ENCODE measurements at regions not wholly inside any gene's neighbourhood (a gene's known extent, or its start where the extent isn't known, plus 50 kb on each side); places are given as distances from the start of the nearest gene placed in this dataset.

DNA sequence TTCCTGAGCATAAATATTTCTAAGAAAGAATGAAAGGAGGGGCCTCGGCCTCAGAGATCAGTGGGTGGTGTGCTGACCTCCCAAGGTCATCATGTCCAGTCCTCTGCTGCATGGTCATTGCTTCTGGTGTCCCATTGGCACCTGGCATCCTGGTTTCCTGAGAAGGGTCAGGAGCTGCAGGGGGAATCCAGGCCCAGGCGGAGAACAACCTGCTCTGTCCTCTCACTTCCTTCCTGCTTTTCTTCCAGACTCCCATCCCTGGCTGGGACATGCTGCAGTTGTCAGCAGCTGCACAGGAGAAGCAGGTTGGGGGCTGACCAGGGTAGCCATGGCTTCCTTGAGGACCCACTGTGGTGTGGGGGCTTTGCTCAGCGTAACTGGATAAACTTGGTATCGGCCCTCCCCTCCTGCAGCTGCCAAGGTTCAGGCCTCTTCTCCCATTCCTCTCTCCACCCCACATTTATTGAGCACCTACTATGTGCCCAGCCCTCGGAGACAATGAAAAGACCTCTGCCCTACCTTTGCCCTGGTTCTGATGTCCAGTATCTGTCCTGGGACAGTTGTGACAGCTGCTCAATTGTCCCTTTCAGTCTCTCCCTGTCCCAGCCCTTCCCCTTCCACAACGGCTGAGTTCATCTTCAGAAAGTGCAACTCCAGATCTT is 155.2 kb downstream of the CEBPB start:
- ChIA-PET POLR2A (no interaction called here), CTCF (interaction anchor here (0.7 to 1.6 kb wide), 2 partner anchors 10 kb away, joined by 3 to 5 read pairs; no protein-coding TSS in a partner anchor)
- H3K4me3 ChIP-seq (ENCODE audit: low read depth, low read length), result no peak overlapping the region
- TF ChIP-seq, protein P1, sequence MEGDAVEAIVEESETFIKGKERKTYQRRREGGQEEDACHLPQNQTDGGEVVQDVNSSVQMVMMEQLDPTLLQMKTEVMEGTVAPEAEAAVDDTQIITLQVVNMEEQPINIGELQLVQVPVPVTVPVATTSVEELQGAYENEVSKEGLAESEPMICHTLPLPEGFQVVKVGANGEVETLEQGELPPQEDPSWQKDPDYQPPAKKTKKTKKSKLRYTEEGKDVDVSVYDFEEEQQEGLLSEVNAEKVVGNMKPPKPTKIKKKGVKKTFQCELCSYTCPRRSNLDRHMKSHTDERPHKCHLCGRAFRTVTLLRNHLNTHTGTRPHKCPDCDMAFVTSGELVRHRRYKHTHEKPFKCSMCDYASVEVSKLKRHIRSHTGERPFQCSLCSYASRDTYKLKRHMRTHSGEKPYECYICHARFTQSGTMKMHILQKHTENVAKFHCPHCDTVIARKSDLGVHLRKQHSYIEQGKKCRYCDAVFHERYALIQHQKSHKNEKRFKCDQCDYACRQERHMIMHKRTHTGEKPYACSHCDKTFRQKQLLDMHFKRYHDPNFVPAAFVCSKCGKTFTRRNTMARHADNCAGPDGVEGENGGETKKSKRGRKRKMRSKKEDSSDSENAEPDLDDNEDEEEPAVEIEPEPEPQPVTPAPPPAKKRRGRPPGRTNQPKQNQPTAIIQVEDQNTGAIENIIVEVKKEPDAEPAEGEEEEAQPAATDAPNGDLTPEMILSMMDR (IDR thresholded peaks at IDR 0.05; ENCODE audit: insufficient read depth, low read length, missing control alignments), result no peak
- DNase-seq (ENCODE audit: low read depth, low spot score), result no peak

DNA sequence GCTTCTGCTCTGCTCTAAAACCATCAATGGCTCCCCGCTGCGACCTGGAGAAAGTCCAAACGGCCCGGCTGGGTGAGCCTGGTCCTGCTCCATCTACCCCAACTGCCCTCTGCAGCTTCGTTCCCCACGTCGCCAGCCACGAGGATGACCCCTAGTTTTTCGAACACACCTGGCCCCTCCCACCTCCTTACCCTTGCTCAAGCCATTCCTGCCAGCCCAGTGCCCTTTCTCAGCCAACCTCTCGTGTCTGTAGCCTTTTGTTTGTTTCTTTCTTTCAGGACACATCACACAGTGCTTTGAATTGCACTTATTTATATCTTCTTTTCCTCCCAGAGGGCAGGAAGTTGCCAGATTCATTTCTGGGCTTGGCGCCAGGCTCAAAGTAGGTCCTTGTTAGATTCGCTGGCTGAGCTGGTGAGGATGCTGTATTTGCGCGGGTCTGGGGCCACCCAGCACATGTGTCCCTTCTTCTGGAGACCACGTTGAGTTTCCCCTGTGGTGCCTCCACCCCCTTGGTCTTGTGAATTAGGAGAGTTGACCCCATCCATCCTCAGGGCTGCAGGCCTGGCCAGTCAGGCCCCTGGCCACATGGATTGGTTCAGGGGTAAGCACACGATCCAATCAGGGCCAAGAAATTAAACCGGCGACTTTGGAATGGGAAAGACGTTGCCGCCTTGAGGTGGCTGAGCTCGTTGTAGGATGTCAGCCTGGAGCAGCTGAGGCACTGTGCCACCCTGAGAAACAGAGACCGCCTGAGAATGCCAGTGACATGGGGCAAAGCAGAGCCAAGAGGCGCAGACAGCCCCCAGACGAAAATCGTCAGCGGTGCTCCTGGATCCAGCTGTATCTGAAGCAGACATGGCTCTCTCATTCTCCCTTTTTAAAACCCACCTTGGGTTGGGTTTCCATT is 156.0 kb downstream of the CEBPB start:
- ChIA-PET CTCF (interaction anchor here (1.1 to 1.6 kb wide), 2 partner anchors 9 to 103 kb away, joined by 3 to 5 read pairs; no protein-coding TSS in a partner anchor), POLR2A (interaction anchor here (0.8 to 0.9 kb wide), 2 partner anchors 13 to 156 kb away, joined by 3 to 4 read pairs; partner anchors contain the start of gene CEBPB)
- DNase-seq (ENCODE audit: low read depth, low spot score), result peak; percentile 74

DNA sequence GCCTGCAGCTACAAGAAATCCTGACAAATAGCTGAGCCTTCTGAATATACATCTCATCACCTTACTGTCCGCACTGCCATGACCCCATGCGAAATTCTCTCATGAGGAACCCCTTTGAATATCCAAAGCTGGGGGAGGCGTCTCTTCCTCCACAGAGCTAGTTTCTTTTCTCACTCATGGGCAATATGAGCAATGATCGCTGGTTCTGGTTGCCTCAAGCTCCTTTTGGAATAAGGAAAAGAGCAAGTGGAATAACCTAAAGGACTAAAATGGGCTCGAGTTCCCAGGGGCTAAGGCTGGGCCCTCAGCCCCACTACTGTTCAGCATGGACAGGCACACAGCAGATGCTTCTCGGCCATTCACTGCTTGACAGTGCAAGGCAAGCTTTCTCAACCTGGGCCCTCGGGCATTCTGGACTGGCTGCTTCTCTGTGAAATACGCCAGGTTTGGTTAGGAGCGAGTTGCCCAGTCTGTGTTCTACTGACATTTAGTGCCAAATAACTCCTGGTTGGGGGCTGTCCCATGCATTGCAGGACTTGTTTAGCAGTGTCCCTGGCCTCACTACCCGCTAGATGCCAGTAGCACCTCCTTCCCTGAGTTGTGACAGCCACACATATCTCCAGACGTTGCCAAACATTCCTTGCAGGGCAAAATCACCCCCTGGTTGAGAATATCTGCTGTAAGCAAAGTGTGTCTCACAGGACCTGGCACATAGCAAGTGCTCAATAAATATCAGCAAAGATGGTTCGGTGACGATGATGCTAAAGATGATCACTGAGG is 156.8 kb downstream of the CEBPB start:
- no peak overlapping the region for H3K4me3 ChIP-seq (ENCODE audit: low read depth, low read length)
- ChIA-PET POLR2A (interaction anchor here (0.5 to 0.9 kb wide), 3 partner anchors 14 to 156 kb away, joined by 3 to 4 read pairs (median 3); partner anchors contain the start of gene CEBPB), CTCF (interaction anchor here (1.1 to 1.6 kb wide), 2 partner anchors 8 to 102 kb away, joined by 3 to 5 read pairs; no protein-coding TSS in a partner anchor)
- TF ChIP-seq, protein P1 (IDR thresholded peaks at IDR 0.05; ENCODE audit: insufficient read depth, low read length, missing control alignments), result no peak
- DNase-seq (ENCODE audit: low read depth, low spot score), result no peak

More for the DNA sequence above, 156.0 kb downstream of the CEBPB start:
- TF ChIP-seq, protein P1 (IDR thresholded peaks at IDR 0.05; ENCODE audit: insufficient read depth, low read length, missing control alignments), result no peak
- H3K4me3 ChIP-seq (ENCODE audit: low read depth, low read length), result no peak overlapping the region

DNA sequence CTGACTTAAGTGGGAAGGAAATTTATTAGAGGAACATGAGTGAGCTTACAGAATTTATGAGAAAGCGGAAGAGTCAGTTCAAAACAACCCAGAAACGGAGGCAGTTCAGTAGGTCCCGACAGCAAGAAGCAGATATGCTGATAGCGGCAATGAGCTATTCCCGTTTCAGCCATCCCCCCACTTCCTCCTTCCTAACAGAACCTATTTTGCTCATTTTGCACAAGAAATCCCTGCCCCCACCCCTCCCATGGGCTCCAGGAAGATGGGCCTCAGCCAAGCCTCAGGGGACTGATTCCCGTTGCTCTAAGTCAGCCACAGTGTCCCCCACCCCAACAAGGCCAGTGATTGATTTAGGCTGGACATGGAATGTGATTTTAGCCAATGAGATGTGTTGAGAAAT is 157.5 kb downstream of the CEBPB start:
- H3K4me3 ChIP-seq (ENCODE audit: low read depth, low read length), result no peak overlapping the region
- TF ChIP-seq, protein P1 (IDR thresholded peaks at IDR 0.05; ENCODE audit: insufficient read depth, low read length, missing control alignments), result no peak
- CTCF ChIA-PET, result interaction anchor here (1.1 kb wide), 1 partner anchor 102 kb away, joined by 3 read pairs; no protein-coding TSS in a partner anchor
- POLR2A ChIA-PET, result no interaction called here
- DNase-seq (ENCODE audit: low read depth, low spot score), result no peak

DNA sequence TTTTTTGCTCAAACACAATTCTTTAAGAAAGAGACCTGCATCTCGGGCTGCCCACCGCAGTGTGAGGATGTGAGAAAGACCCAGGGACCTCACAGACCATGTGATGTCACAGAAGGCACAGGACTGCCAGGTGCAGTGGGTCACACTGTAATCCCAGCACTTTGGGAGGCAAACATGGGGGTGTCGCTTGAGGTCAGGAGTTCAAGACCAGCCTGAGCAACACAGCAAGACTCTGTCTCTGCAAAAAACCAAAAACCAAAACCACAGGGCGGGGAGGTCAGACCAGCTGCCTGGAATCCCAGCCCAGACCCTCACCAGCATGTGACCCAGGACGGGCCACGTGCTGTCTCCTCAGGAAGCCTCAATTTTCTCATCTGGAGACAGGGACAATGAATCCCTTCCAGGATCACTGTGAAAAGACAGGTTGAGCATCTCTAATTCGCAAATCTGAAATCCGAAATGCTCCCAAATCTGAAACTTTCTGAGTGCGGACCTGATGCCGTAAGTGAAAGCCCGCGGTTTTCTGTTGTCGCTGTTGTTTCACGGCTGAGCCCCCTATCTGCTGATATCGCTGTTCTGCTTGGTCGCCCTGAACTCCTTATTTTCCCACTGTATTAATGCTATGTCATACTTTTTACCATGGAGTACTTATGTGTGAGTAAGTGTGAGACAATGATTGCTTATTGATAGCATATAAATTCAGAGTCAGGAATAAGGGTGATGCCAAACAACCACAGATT is 159.5 kb upstream of the PTPN1 start:
- POLR2A ChIA-PET, result no interaction called here
- H3K4me3 ChIP-seq (ENCODE audit: low read depth, low read length), result no peak overlapping the region
- TF ChIP-seq, protein P1 (IDR thresholded peaks at IDR 0.05; ENCODE audit: insufficient read depth, low read length, missing control alignments), result no peak
- no peak for DNase-seq (ENCODE audit: low read depth, low spot score)
- CTCF ChIA-PET, result no interaction called here

All from AG04449 (cell line).